Testis (tissue), 2 donors: ENCODE measurements at regions not wholly inside any gene's neighbourhood (a gene's known extent, or its start where the extent isn't known, plus 50 kb on each side); places are given as distances from the start of the nearest gene placed in this dataset.

Source experiments
- CTCF ChIP-seq, 3 experiments: fragments of 450-650 bp in 2 of 3; fragments of 200-600 bp in 1 of 3; sonication (generic) in 1 of 3; IDR thresholded peaks; one replicate each; pipeline ENCODE4 v1.5.1; 2016 to 2019; ENCODE audit warnings: antibody characterized with exemption in 3 of 3, mild to moderate bottlenecking in 2 of 3, moderate library complexity in 1 of 3
- POLR2A ChIP-seq: fragments of 450-650 bp; IDR thresholded peaks from one replicate; pipeline ENCODE4 v1.6.1; 2017; ENCODE audit warnings: antibody characterized with exemption, mild to moderate bottlenecking, moderate library complexity

- TF ChIP-seq POLR2A (no peak), CTCF (IDR thresholded peaks at IDR 0.05) (no peak)
These were observed 169.1 kb upstream of the SASH1 start for GRCh38 chr6:148173548-148173947.
